Testis (tissue), 2 donors: ENCODE measurements at regions not wholly inside any gene's neighbourhood (a gene's known extent, or its start where the extent isn't known, plus 50 kb on each side); places are given as distances from the start of the nearest gene placed in this dataset.
"Not testable (repeated sequence)": the region's sequence is repeated elsewhere in the genome, so short reads cannot be mapped to it uniquely, and the experiment has no call there.

Experiments used
- DNase-seq: peaks from one replicate; pipeline ENCODE4 v3.0.0-alpha.2; 2019
- H3K27ac ChIP-seq, 2 donors: fragments of 200-600 bp; sonication (generic); one replicate each; pipeline ENCODE4 v1.5.1; 2019
- H3K27me3 ChIP-seq: fragments of 200-600 bp; sonication (generic); one replicate; pipeline ENCODE4 v1.5.1; 2019
- H3K36me3 ChIP-seq: fragments of 200-600 bp; sonication (generic); one replicate; pipeline ENCODE4 v1.5.1; 2017; ENCODE audit warnings: low read depth; ENCODE audit errors: missing control alignments
- H3K4me1 ChIP-seq: fragments of 200-600 bp; sonication (generic); one replicate; pipeline ENCODE4 v1.5.1; 2019
- H3K4me3 ChIP-seq, 2 donors: fragments of 200-600 bp; sonication (generic); one replicate each; pipeline ENCODE4 v1.5.1; 2017 to 2019
- H3K9me3 ChIP-seq: fragments of 200-600 bp; sonication (generic); one replicate; pipeline ENCODE4 v1.5.1; 2017
- CTCF ChIP-seq, 3 experiments: fragments of 450-650 bp in 2 of 3; fragments of 200-600 bp in 1 of 3; sonication (generic) in 1 of 3; IDR thresholded peaks; one replicate each; pipeline ENCODE4 v1.5.1; 2016 to 2019; ENCODE audit warnings: antibody characterized with exemption in 3 of 3, mild to moderate bottlenecking in 2 of 3, moderate library complexity in 1 of 3
- POLR2A ChIP-seq: fragments of 450-650 bp; IDR thresholded peaks from one replicate; pipeline ENCODE4 v1.6.1; 2017; ENCODE audit warnings: antibody characterized with exemption, mild to moderate bottlenecking, moderate library complexity
- WGBS, 2 donors: methylation state at CpG; one replicate each; pipeline ENCODE4 v1.1.5; 2018; 5-methylcytosine and 5-hydroxymethylcytosine counted together
- intact Hi-C: fragments of 100-400 bp; cut with DNase I; formaldehyde crosslinking; loops from one replicate; pipeline ENCODE4 v1.15.1; 2023; ENCODE audit warnings: low total_unique reads

GRCh38 chr7:152924826-152925411 lies 165.4 kb downstream of the ACTR3B start:
- Histone ChIP-seq H3K4me1 (no peaks in the 10 kb centered on the region), H3K4me3 (peak overlapping the region; percentile 41 to 66), H3K36me3 (no peaks in the 10 kb centered on the region), H3K9me3 (no peaks in the 10 kb centered on the region), H3K27me3 (no peaks in the 10 kb centered on the region), H3K27ac (no peak overlapping the region)
- WGBS, 2 donors, result 55 to 69% methylated on average over 9 to 22 of the region's 33 CpGs
- intact Hi-C loops, result no loop called here
- DNase-seq, result no peak
- TF ChIP-seq POLR2A (no peak), CTCF (IDR thresholded peaks at IDR 0.05) (peak in 1 of 3 experiments; percentile 9)

- peak overlapping the region; percentile 41 to 66 for H3K4me3 ChIP-seq
- intact Hi-C loops, result no loop called here
- no peak overlapping the region for H3K27ac ChIP-seq
- H3K9me3 ChIP-seq, result no peaks in the 10 kb centered on the region
- TF ChIP-seq CTCF (IDR thresholded peaks at IDR 0.05) (no peak), POLR2A (no peak)
- H3K27me3 ChIP-seq, result no peaks in the 10 kb centered on the region
- 0 to 1% methylated on average over 4 to 55 of the region's 74 CpGs for WGBS, 2 donors
- H3K4me1 ChIP-seq, result no peaks in the 10 kb centered on the region
- no peaks in the 10 kb centered on the region for H3K36me3 ChIP-seq
- DNase-seq, result peak; percentile 32
Measured at GRCh38 chr7:152925412-152926147, 166.0 kb downstream of the ACTR3B start.

GRCh38 chr7:152931633-152932032 lies 172.1 kb downstream of the ACTR3B start:
- DNase-seq, result no peak
- no peaks in the 10 kb centered on the region for H3K9me3 ChIP-seq
- no peaks in the 10 kb centered on the region for H3K36me3 ChIP-seq
- H3K4me3 ChIP-seq, result no peak overlapping the region
- H3K27ac ChIP-seq, result no peak overlapping the region
- intact Hi-C loops, result no loop called here
- no peak for TF ChIP-seq POLR2A
- no peak for TF ChIP-seq CTCF (IDR thresholded peaks at IDR 0.05)
- WGBS, 2 donors, result 79 to 86% methylated on average over 6 of the region's 6 CpGs
- H3K4me1 ChIP-seq, result no peaks in the 10 kb centered on the region
- no peaks in the 10 kb centered on the region for H3K27me3 ChIP-seq

- TF ChIP-seq CTCF (IDR thresholded peaks at IDR 0.05), result no peak
- TF ChIP-seq POLR2A, result no peak
- Histone ChIP-seq H3K36me3 (no peaks in the 10 kb centered on the region), H3K9me3 (no peaks in the 10 kb centered on the region), H3K27me3 (no peaks in the 10 kb centered on the region), H3K4me3 (no peak overlapping the region), H3K27ac (no peak overlapping the region), H3K4me1 (no peaks in the 10 kb centered on the region)
- WGBS, 2 donors, result 50 to 81% methylated on average over 1 of the region's 1 CpG
- intact Hi-C loops, result no loop called here
- no peak for DNase-seq
Measured at GRCh38 chr7:152937282-152937681, 177.7 kb downstream of the ACTR3B start.

- WGBS, 2 donors, result 98 to 100% methylated on average over 2 of the region's 2 CpGs
Measured at GRCh38 chr7:152946616-152947015, 187.1 kb downstream of the ACTR3B start.

More at GRCh38 chr7:152946616-152947015, 187.1 kb downstream of the ACTR3B start:
- H3K4me1 ChIP-seq, H3K27ac ChIP-seq, DNase-seq, H3K4me3 ChIP-seq, intact Hi-C loops, H3K9me3 ChIP-seq, H3K36me3 ChIP-seq, H3K27me3 ChIP-seq: not testable (repeated sequence)
